C4-2B (cell line): ENCODE measurements at regions not wholly inside any gene's neighbourhood (a gene's known extent, or its start where the extent isn't known, plus 50 kb on each side); places are given as distances from the start of the nearest gene placed in this dataset.

Source experiments
- H3K27ac ChIP-seq: fragments of 450-650 bp; 2 replicates; pipeline ENCODE4 v1.5.1; 2017
- ZFX ChIP-seq: fragments of 450-650 bp; IDR thresholded peaks from 2 replicates; pipeline ENCODE4 v1.6.1; 2017
- TF ChIP-seq, protein P1 (sequence below): fragments of 450-650 bp; conservative IDR thresholded peaks from 2 replicates; pipeline ENCODE4 v1.5.1; 2017; ENCODE audit warnings: mild to moderate bottlenecking

GRCh38 chr1:209057083-209057482 is 526.4 kb upstream of the CAMK1G start:
- no peak overlapping the region for H3K27ac ChIP-seq
- TF ChIP-seq, protein P1, sequence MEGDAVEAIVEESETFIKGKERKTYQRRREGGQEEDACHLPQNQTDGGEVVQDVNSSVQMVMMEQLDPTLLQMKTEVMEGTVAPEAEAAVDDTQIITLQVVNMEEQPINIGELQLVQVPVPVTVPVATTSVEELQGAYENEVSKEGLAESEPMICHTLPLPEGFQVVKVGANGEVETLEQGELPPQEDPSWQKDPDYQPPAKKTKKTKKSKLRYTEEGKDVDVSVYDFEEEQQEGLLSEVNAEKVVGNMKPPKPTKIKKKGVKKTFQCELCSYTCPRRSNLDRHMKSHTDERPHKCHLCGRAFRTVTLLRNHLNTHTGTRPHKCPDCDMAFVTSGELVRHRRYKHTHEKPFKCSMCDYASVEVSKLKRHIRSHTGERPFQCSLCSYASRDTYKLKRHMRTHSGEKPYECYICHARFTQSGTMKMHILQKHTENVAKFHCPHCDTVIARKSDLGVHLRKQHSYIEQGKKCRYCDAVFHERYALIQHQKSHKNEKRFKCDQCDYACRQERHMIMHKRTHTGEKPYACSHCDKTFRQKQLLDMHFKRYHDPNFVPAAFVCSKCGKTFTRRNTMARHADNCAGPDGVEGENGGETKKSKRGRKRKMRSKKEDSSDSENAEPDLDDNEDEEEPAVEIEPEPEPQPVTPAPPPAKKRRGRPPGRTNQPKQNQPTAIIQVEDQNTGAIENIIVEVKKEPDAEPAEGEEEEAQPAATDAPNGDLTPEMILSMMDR, result no peak
- no peak for TF ChIP-seq ZFX

- TF ChIP-seq, protein P1, result no peak
- no peak for TF ChIP-seq ZFX
- H3K27ac ChIP-seq, result no peak overlapping the region
These were observed 525.6 kb upstream of the CAMK1G start for GRCh38 chr1:209057901-209058300.

DNA sequence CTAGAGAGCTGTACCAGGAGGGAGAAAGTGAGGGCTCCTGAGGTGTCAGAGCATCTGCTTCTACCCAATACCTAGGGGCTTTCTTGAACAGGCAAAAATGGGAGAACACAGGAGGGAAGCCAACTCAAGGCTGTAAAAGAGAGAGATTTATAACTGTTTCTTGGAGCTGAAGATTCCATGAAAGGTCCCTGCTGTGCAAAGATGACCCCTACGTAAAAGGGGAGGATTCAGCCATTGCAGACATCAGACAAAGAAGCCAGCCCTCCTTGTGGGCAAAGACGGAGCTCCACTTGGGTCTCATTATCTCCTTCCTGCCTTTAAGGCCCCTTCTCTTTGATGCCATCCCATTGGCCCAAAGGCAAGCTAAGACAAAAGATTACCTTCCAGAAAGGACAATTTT is 524.1 kb upstream of the CAMK1G start:
- TF ChIP-seq ZFX, result no peak
- TF ChIP-seq, protein P1, result no peak
- H3K27ac ChIP-seq, result no peak overlapping the region

- H3K27ac ChIP-seq, result no peak overlapping the region
- TF ChIP-seq ZFX, result no peak
- TF ChIP-seq, protein P1, result no peak
These were observed 523.5 kb upstream of the CAMK1G start for GRCh38 chr1:209059981-209060380.

GRCh38 chr1:209062081-209062620 is 521.4 kb upstream of the CAMK1G start:
- H3K27ac ChIP-seq, result no peak overlapping the region
- TF ChIP-seq, protein P1, result no peak
- no peak for TF ChIP-seq ZFX

- no peak overlapping the region for H3K27ac ChIP-seq
- TF ChIP-seq, protein P1, result no peak
- no peak for TF ChIP-seq ZFX
These were observed 520.7 kb upstream of the CAMK1G start for GRCh38 chr1:209062863-209063262.

DNA sequence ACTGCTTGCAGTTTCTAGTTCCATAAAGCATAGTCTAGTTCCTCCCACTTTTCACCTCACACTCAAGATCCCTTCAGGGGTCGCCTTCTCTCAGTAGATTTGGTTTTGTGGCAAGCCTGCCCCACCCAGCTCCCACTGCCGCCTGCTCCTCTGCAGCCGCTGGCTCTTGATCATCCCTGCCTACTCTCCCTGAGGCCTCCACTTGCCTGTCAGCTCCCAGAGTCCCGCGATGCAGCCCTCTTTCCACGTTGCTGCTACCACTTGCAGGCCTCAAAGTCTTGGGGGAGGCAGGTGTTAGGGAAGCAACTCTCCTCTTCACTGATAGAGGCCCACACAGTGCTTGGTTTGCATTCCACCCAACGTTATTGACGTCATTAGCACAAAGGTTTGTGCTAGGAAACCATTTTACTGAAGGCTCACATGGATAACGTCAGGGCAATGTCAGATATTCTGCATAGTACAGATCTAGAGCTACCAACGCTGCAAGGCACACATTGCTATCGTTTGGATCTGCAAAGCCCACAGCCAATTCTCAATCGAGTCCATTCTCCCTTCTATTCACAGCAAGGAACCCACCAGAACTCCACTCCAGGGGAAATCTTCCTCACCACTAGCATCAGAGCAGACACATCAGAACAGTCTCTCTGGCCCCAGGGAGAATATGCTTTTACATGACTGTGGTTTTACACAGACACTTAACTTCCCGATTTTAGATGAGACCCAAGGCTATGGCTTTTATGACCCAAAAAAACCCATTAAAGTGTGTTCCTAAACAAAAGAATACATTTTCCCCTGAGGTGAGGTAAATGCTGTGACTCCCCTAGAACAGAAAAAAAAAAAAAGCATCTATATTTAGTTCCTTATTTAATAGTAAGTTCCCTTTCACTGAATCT is 519.5 kb upstream of the CAMK1G start:
- H3K27ac ChIP-seq, result no peak overlapping the region
- TF ChIP-seq ZFX, result no peak
- TF ChIP-seq, protein P1, result no peak
